Left ventricle myocardium superior (tissue), 1 donor: ENCODE measurements at regions not wholly inside any gene's neighbourhood (a gene's known extent, or its start where the extent isn't known, plus 50 kb on each side); places are given as distances from the start of the nearest gene placed in this dataset.
"Not testable (repeated sequence)": the region's sequence is repeated elsewhere in the genome, so short reads cannot be mapped to it uniquely, and the experiment has no call there.

Source experiments
- ATAC-seq: fragments of 200-7000 bp; cut with Tn5 transposase; one replicate; pipeline ENCODE4 v1.9.1; 2020; ENCODE audit warnings: mild to moderate bottlenecking, moderate library complexity
- DNase-seq: peaks from one replicate; pipeline ENCODE4 v3.0.0-alpha.2; 2020
- intact Hi-C: fragments of 100-400 bp; cut with micrococcal nuclease; formaldehyde crosslinking; loops from one replicate; pipeline ENCODE4 v1.11.0; 2022
- donor health status: DM: no; HTN: yes; CAD: no; lungs with severe emphysema.

DNA sequence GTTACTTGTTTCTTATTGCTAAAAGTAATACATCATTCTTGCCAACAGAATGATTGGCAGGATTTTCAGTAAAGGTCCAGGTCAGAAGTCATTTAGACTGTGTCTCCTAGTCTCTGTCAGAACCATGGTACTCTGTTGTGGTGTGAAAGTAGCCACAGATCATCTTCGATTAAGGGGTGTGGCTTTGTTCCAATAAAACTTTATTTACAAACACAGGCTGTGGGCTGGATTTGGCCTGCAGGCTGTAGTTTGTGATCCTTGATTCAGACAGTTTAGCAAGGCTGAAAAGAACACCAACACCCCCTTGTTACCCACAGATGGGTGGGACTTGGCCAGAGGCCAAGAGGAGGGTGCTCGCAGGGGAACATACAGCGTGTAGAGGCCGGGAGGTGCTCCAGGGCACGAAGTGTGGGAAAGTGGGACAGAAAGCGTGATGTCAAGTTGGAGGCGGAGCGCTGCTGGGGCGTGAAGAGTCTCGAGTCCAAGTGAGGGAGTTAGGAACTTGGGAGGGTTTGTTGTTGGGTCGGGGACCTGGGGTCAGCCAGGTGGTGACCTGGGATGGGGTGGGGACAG lies 117.3 kb upstream of the ALDH3B2 start:
- intact Hi-C loops, DNase-seq, ATAC-seq: not testable (repeated sequence)

DNA sequence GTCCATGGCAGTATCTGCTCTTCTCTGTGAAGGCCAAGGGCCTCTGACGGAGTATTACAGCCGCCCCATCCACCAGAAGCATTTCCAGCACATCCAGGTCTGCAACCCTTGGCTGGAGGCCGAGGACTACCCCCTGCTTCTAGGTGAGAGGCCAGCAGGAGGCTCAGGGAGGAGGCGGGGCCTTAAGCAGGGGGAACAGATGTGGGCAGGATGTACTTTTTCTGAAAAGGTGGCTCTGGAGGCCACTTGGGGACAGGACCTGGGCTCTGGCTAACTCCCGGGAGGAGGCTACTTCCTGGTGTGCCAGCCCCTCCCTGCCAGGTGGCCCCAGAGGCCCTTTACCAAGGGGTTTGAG lies 113.9 kb upstream of the ALDH3B2 start:
- DNase-seq, ATAC-seq, intact Hi-C loops: not testable (repeated sequence)

DNA sequence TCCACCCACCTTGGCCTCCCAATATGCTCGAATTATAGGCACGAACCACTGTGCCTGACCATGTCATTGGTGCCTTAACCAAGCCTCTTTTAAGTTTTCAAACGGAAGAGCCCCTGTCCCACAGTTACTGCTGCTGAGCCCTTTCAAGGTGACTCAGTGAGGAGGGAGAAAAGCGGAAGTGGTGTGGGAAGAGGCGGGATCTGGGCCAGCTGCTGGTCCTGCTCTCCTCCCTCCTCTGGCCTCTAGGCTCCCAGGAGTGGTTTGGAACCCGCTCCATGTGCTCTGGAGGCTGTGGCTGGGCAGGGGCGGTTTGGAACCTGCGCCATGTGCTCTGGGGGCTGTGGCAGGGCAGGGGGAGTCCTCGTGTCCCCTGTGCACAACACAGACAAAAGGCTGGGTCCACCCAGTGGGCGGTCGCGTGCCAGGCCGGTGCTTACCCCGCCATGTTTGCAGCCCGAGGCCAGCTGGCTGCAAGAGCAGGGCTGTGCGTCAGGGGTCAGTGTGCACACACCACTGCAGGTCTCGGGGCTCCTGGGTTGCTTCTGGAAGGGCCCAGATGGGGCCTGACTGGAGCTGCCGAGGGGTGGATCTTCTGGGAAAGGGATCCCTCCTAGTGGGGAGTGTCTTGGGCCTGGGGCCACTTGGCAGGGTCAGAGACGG lies 113.4 kb upstream of the ALDH3B2 start:
- DNase-seq, intact Hi-C loops, ATAC-seq: not testable (repeated sequence)

DNA sequence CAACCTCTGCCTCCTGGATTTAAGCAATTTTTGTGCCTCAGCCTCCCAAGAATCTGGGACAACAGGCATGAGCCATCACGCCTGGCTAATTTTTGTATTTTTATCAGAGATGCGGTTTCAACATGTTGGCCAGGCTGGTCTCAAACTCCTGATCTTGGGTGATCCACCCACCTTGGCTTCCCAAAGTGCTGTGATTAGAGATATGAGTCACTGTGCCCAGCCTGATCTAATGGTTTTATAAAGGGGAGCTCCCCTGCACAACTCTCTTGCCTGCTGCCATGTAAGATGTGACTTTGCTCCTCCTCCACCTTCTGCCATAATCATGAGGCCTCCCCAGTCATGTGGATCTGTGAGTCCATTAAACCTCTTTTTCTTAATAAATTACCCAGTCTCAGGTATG lies 107.5 kb upstream of the ALDH3B2 start:
- ATAC-seq, DNase-seq, intact Hi-C loops: not testable (repeated sequence)

- intact Hi-C loops, DNase-seq, ATAC-seq: not testable (repeated sequence)
Observed at GRCh38 chr11:67781506-67781905, 107.1 kb upstream of the ALDH3B2 start.

DNA sequence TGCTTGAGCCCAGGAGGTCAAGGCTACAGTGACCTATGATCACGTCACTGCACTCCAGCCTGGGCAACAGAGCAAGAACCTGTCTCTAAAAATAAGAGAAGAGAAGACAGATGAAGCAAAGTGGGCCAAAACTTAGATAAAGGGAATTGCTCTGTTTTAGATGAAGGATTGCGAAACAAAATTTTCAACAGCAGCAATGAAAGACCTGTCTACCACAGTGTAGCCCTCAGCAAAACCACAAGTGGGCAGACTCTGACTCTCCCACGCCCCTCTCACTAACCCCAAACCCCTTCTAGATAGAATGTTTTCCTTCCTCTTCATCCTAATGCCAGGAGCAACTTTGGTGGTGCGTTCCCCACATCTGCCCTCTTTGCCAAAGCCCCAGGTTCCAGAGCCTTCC lies 105.6 kb upstream of the ALDH3B2 start:
- DNase-seq: no peak
- ATAC-seq: no peak
- intact Hi-C loops: no loop called here

GRCh38 chr11:67779189-67779875 lies 104.9 kb upstream of the ALDH3B2 start:
- DNase-seq, ATAC-seq, intact Hi-C loops: not testable (repeated sequence)

- ATAC-seq: no peak
- intact Hi-C loops: no loop called here
- DNase-seq: no peak
Observed at GRCh38 chr11:67776852-67777520, 102.6 kb upstream of the ALDH3B2 start.

GRCh38 chr11:67774175-67774574 lies 99.8 kb upstream of the ALDH3B2 start:
- ATAC-seq (peak; percentile 81), DNase-seq (peak; percentile 63)
- intact Hi-C loops: not testable (repeated sequence)

- ATAC-seq, intact Hi-C loops, DNase-seq: not testable (repeated sequence)
Observed at GRCh38 chr11:67768001-67768730, 93.7 kb upstream of the ALDH3B2 start.

GRCh38 chr11:67761211-67761610 lies 86.8 kb upstream of the ALDH3B2 start:
- ATAC-seq, intact Hi-C loops, DNase-seq: not testable (repeated sequence)

DNA sequence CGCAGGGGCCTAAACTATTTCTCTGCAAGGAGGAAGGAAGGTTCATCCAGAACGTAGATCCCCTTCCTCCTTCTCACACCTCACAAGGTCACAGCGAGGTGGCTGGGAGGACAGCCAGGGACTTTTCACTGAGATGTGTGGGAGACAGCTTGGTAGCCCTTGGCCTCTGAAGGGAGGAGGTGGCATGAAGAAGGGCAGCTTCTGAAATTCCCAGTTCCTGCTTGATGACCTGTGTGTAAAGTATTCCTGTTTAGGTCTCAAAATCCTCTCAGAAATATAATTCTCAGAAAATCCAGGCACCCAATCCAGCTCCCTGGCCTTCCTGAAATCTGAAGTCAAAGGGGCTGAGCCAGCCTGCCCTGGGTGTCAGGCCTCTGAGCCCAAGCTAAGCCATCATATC lies 84.9 kb upstream of the ALDH3B2 start:
- ATAC-seq, DNase-seq, intact Hi-C loops: not testable (repeated sequence)

GRCh38 chr11:67758467-67758866 lies 84.0 kb upstream of the ALDH3B2 start:
- DNase-seq, ATAC-seq, intact Hi-C loops: not testable (repeated sequence)

DNA sequence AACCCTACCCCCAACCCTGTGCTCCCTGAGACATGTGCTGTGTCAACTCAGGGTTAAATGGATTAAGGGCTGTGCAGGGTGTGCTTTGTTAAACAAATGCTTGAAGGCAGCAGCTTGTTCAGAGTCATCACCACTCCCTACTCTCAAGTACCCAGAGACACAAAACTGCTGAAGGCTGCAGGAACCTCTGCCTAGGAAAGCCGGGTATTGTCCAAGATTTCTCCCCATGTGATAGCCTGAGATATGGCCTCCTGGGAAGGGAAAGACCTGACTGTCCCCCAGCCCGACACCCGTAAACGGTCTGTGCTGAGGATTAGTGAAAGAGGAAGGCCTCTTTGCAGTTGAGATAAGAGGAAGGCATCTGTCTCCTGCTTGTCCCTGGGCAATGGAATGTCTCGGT lies 83.6 kb upstream of the ALDH3B2 start:
- ATAC-seq, DNase-seq, intact Hi-C loops: not testable (repeated sequence)

GRCh38 chr11:67753820-67754219 lies 79.4 kb upstream of the ALDH3B2 start:
- ATAC-seq, intact Hi-C loops, DNase-seq: not testable (repeated sequence)

- ATAC-seq (no peak), DNase-seq (no peak)
- intact Hi-C loops: no loop called here
Observed at GRCh38 chr11:67745181-67745726, 70.8 kb upstream of the ALDH3B2 start.

DNA sequence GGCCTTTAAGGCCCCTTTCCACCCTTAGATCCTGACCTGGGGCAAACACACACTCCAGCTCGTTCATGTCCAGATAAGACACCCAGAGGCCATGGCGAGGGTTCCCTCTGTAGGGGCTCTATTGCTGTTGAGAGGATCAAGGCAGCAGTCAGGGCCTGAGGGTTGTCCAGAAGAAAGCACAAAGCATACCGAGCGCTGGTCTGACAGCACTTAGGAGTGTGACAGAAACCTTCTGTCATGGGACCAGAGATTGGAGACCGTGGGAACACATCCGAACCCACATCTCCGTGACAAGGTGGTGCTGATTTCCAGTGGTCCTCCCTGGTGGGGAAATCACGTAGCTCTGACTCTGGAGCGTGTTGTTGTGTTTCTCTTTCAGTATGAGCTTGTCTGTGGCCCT lies 69.8 kb upstream of the ALDH3B2 start:
- ATAC-seq, DNase-seq, intact Hi-C loops: not testable (repeated sequence)

DNA sequence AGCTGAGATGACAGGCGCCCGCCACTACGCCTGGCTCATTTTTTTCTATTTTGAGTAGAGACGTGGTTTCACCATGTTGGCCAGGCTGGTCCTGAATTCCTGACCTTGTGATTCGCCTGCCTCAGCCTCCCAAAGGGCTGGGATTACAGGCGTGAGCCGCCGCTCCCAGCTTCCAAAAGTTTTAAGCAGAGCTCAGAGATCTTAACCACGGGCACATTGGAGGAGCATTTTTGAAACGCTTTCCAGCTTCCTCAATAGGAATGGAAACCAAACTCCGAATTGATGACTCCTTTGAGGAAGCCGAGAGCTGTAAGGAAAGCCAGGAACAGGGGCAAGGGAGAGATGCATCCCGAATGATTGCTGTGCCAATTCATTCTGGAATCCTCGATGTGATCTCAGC lies 63.8 kb upstream of the ALDH3B2 start:
- ATAC-seq, DNase-seq, intact Hi-C loops: not testable (repeated sequence)
